GM12891 (cell line): ENCODE measurements at regions not wholly inside any gene's neighbourhood (a gene's known extent, or its start where the extent isn't known, plus 50 kb on each side); places are given as distances from the start of the nearest gene placed in this dataset.

ENCODE experiments used
- POLR2A ChIP-seq: IDR thresholded peaks from 2 replicates; pipeline ENCODE4 v1.6.1; 2011; ENCODE audit warnings: low read depth, low read length, control low read depth
- POLR2AphosphoS5 ChIP-seq: IDR thresholded peaks from 2 replicates; pipeline ENCODE4 v1.6.1; 2011; ENCODE audit warnings: low read depth, low read length, control low read depth
- TAF1 ChIP-seq: IDR thresholded peaks from 2 replicates; pipeline ENCODE4 v1.6.1; 2011; ENCODE audit warnings: low read depth, low read length, control low read depth

- no peak for TF ChIP-seq POLR2A
- TF ChIP-seq TAF1, result no peak
- TF ChIP-seq POLR2AphosphoS5, result no peak
Measured at GRCh38 chr17:52297230-52298010, 138.9 kb upstream of the CA10 start.
